ENCODE measurements at regions not wholly inside any gene's neighbourhood (a gene's known extent, or its start where the extent isn't known, plus 50 kb on each side); places are given as distances from the start of the nearest gene placed in this dataset.

- TF ChIP-seq ZNF592 (IDR thresholded peaks at IDR 0.05) (no peak), SNRNP70 (optimal IDR thresholded peaks at IDR 0.05; ENCODE audit: low read depth, low read length) (no peak)
These were observed 127.3 kb downstream of the NR2F2 start (continued) for GRCh38 chr15:96457841-96458240.

- Histone ChIP-seq H2AFZ (ENCODE audit: low read depth, low read length) (no peak overlapping the region), H3K9me1 (ENCODE audit: control insufficient read depth, insufficient read depth, low read length) (no peaks in the 10 kb centered on the region), H3K9ac (ENCODE audit: insufficient read depth in 1 of 2, low read depth in 2 of 2, low read length in 2 of 2) (no peak overlapping the region), H3K9me3 (replicated peaks; ENCODE audit: control insufficient read depth, insufficient read depth, low read depth, low read length) (no peaks in the 10 kb centered on the region), H4K20me1 (replicated peaks; ENCODE audit: control insufficient read depth, insufficient read depth, low read length) (no peaks in the 10 kb centered on the region), H3K27me3 (ENCODE audit: control insufficient read depth in 2 of 2, insufficient read depth in 2 of 2, low read length in 2 of 2) (peaks cover 16 to 17% of the 10 kb centered on the region in 2 experiments; a peak in 4 of 5 replicates), H3K36me3 (ENCODE audit: control insufficient read depth, insufficient read depth, low read length) (no peaks in the 10 kb centered on the region), H3K4me1 (replicated peaks in 1 of 2; ENCODE audit: control insufficient read depth in 2 of 2, insufficient read depth in 2 of 2, low read length in 2 of 2) (no peaks in the 10 kb centered on the region), H3K4me2 (ENCODE audit: insufficient read depth, low read length) (no peak overlapping the region), H3K27ac (ENCODE audit: extremely low read depth, low read depth, low read length) (no peak overlapping the region), H3K79me2 (ENCODE audit: control insufficient read depth, insufficient read depth, low read length) (no peaks in the 10 kb centered on the region), H3K4me3 (no peak overlapping the region)
- ATAC-seq, result no peak
- in situ Hi-C loops (cut with MboI) (no loop called here), intact Hi-C loops (cut with micrococcal nuclease) (loop anchor here (5.0 kb wide), 1 partner anchor 103 kb away; no protein-coding TSS in a partner anchor)
- no TSS peak for BruUV-seq (replicated peaks)
- ChIA-PET CTCF (ENCODE audit: low intra/inter-chr PET ratio) (no interaction called here), POLR2A (interaction anchor here (0.5 kb wide), 1 partner anchor 86 kb away, joined by 3 read pairs; no protein-coding TSS in a partner anchor)
- no peak for FAIRE-seq
- 6% methylated on average over 1 of the region's 1 CpG for WGBS (ENCODE audit: insufficient coverage, low coverage, missing lambda C conversion rate)
- no peak for DNase-seq (ENCODE audit: extremely low read depth in 1 of 4, low spot score in 3 of 4)
- TF ChIP-seq PTTG1 (tag; IDR thresholded peaks at IDR 0.05; ENCODE audit: low read depth), result no peak
- TF ChIP-seq ATF4 (CRISPR knock-in tag; IDR thresholded peaks at IDR 0.05), result no peak
- no peak for TF ChIP-seq ZNF583 (CRISPR knock-in tag; IDR thresholded peaks at IDR 0.05)
- no peak for TF ChIP-seq HBP1 (CRISPR knock-in tag; IDR thresholded peaks at IDR 0.05)
- TF ChIP-seq HLTF (IDR thresholded peaks at IDR 0.05), result no peak
- no peak for TF ChIP-seq BMI1 (IDR thresholded peaks at IDR 0.05; ENCODE audit: low read length)
- no peak for TF ChIP-seq ZNF239 (CRISPR knock-in tag; IDR thresholded peaks at IDR 0.05)
- TF ChIP-seq TRIM25 (IDR thresholded peaks at IDR 0.05; ENCODE audit: borderline replicate concordance), result no peak
- no peak for TF ChIP-seq CLOCK (CRISPR knock-in tag; IDR thresholded peaks at IDR 0.05; ENCODE audit: borderline replicate concordance)
These were observed 129.6 kb downstream of the NR2F2 start for GRCh38 chr15:96460106-96460505.

Data from K562 (cell line).